CD8-positive, alpha-beta memory T cell (primary cell): ENCODE measurements at regions not wholly inside any gene's neighbourhood (a gene's known extent, or its start where the extent isn't known, plus 50 kb on each side); places are given as distances from the start of the nearest gene placed in this dataset.
A peak's percentile ranks its signal among the peaks of the same experiment; 100 is the strongest.

Experiments used
- CTCF ChIA-PET: fragments of 350-600 bp; sonication (Branson Sonifier 250); formaldehyde crosslinking; loops from one replicate; lab custom pipeline; 2021; ENCODE audit warnings: antibody characterized with exemption; lab: Charles Lee
- POLR2A ChIA-PET: fragments of 350-600 bp; sonication (Branson Sonifier 250); formaldehyde crosslinking; loops from one replicate; lab custom pipeline; 2021; ENCODE audit warnings: antibody characterized with exemption; lab: Charles Lee
- DNase-seq, 5 donors: peaks; one replicate each; pipeline versions ENCODE4 v3.0.0 to v3.0.0-alpha.2; 2020 to 2022; ENCODE audit warnings: mixed read lengths in 1 of 5
- H3K27ac ChIP-seq: one replicate; pipeline ENCODE4 v1.7.0; 2013; ENCODE audit warnings: low read depth, mild to moderate bottlenecking, low read length, moderate library complexity
- H3K27me3 ChIP-seq: 2 replicates; pipeline ENCODE4 v1.7.0; 2013; ENCODE audit warnings: low read length, mild to moderate bottlenecking; ENCODE audit not compliant: insufficient read depth, poor library complexity, severe bottlenecking
- H3K36me3 ChIP-seq: 2 replicates; pipeline ENCODE4 v1.7.0; 2013; ENCODE audit warnings: mild to moderate bottlenecking, low read length, moderate library complexity; ENCODE audit not compliant: insufficient read depth
- H3K4me1 ChIP-seq: 2 replicates; pipeline ENCODE4 v1.7.0; 2013; ENCODE audit warnings: mild to moderate bottlenecking, low read length, moderate library complexity; ENCODE audit not compliant: insufficient read depth
- H3K4me3 ChIP-seq: 2 replicates; pipeline ENCODE4 v1.7.0; 2013; ENCODE audit warnings: mild to moderate bottlenecking, low read length
- H3K9me3 ChIP-seq: 2 replicates; pipeline ENCODE4 v1.7.0; 2013; ENCODE audit warnings: mild to moderate bottlenecking, low read length
- H3K27ac Mint-ChIP-seq, 8 donors: one replicate each; pipeline ENCODE4 v1.8.0; 2020 to 2021; ENCODE audit warnings: mixed read lengths in 8 of 8, mild to moderate bottlenecking in 6 of 8, inconsistent platforms in 3 of 8, moderate library complexity in 3 of 8
- H3K27me3 Mint-ChIP-seq, 2 donors: one replicate each; pipeline ENCODE4 v1.8.0; 2020 to 2021; ENCODE audit warnings: mixed read lengths in 2 of 2, mild to moderate bottlenecking in 1 of 2, moderate library complexity in 1 of 2
- H3K36me3 Mint-ChIP-seq, 3 donors: one replicate each; pipeline ENCODE4 v1.8.0; 2020 to 2021; ENCODE audit warnings: mixed read lengths in 3 of 3, inconsistent platforms in 1 of 3, mild to moderate bottlenecking in 1 of 3
- H3K4me1 Mint-ChIP-seq, 3 donors: one replicate each; pipeline ENCODE4 v1.8.0; 2020 to 2021; ENCODE audit warnings: mixed read lengths in 3 of 3, inconsistent platforms in 1 of 3, mild to moderate bottlenecking in 1 of 3
- H3K4me3 Mint-ChIP-seq, 7 donors: one replicate each; pipeline ENCODE4 v1.8.0; 2020 to 2021; ENCODE audit warnings: mixed read lengths in 7 of 7, mild to moderate bottlenecking in 6 of 7, moderate library complexity in 4 of 7, inconsistent platforms in 2 of 7
- H3K9me3 Mint-ChIP-seq, 5 donors: one replicate each; pipeline ENCODE4 v1.8.0; 2020 to 2022; ENCODE audit warnings: mixed read lengths in 5 of 5, mild to moderate bottlenecking in 3 of 5, moderate library complexity in 2 of 5, inconsistent platforms in 1 of 5

- ChIA-PET POLR2A (no interaction called here), CTCF (no interaction called here)
- Mint-ChIP-seq H3K4me1 (no peaks in the 10 kb centered on the region), H3K36me3 (no peaks in the 10 kb centered on the region), H3K27ac (no peak overlapping the region), H3K4me3 (no peak overlapping the region), H3K9me3 (peaks cover 0 to 4% (median 0%) of the 10 kb centered on the region in 5 donors), H3K27me3 (peaks cover 2 to 6% of the 10 kb centered on the region in 2 donors)
- H3K27ac ChIP-seq, result no peak overlapping the region
- no peaks in the 10 kb centered on the region for H3K36me3 ChIP-seq
- DNase-seq, result no peak
- H3K9me3 ChIP-seq, result no peaks in the 10 kb centered on the region
- no peaks in the 10 kb centered on the region for H3K27me3 ChIP-seq
- H3K4me3 ChIP-seq, result no peak overlapping the region
- H3K4me1 ChIP-seq, result no peaks in the 10 kb centered on the region
These were observed 222.4 kb downstream of the CD83 start for GRCh38 chr6:14339711-14340584.

GRCh38 chr6:14344486-14344885 lies 226.9 kb downstream of the CD83 start:
- Histone ChIP-seq H3K4me1 (no peaks in the 10 kb centered on the region), H3K9me3 (no peaks in the 10 kb centered on the region), H3K4me3 (no peak overlapping the region), H3K27ac (no peak overlapping the region), H3K36me3 (no peaks in the 10 kb centered on the region), H3K27me3 (no peaks in the 10 kb centered on the region)
- ChIA-PET CTCF (no interaction called here), POLR2A (no interaction called here)
- Mint-ChIP-seq H3K27me3 (peaks cover 2 to 9% of the 10 kb centered on the region in 2 donors), H3K4me3 (no peak overlapping the region), H3K27ac (no peak overlapping the region), H3K9me3 (no peaks in the 10 kb centered on the region), H3K36me3 (no peaks in the 10 kb centered on the region), H3K4me1 (no peaks in the 10 kb centered on the region)
- DNase-seq, result no peak

GRCh38 chr6:14348389-14348788 lies 230.8 kb downstream of the CD83 start:
- Histone ChIP-seq H3K4me3 (no peak overlapping the region), H3K27ac (no peak overlapping the region), H3K9me3 (no peaks in the 10 kb centered on the region), H3K36me3 (no peaks in the 10 kb centered on the region), H3K27me3 (no peaks in the 10 kb centered on the region), H3K4me1 (no peaks in the 10 kb centered on the region)
- no peak overlapping the region for H3K4me3 Mint-ChIP-seq
- ChIA-PET POLR2A (no interaction called here), CTCF (no interaction called here)
- no peaks in the 10 kb centered on the region for H3K4me1 Mint-ChIP-seq
- DNase-seq, result no peak
- H3K36me3 Mint-ChIP-seq, result no peaks in the 10 kb centered on the region
- peaks cover 0 to 3% of the 10 kb centered on the region in 2 donors for H3K27me3 Mint-ChIP-seq
- no peak overlapping the region for H3K27ac Mint-ChIP-seq
- H3K9me3 Mint-ChIP-seq, result peaks cover 0 to 1% (median 0%) of the 10 kb centered on the region in 5 donors

GRCh38 chr6:14349507-14349906 lies 231.9 kb downstream of the CD83 start:
- no peaks in the 10 kb centered on the region for H3K36me3 ChIP-seq
- no peaks in the 10 kb centered on the region for H3K27me3 ChIP-seq
- Mint-ChIP-seq H3K4me3 (no peak overlapping the region), H3K9me3 (peaks cover 0 to 1% (median 0%) of the 10 kb centered on the region in 5 donors), H3K4me1 (no peaks in the 10 kb centered on the region), H3K36me3 (no peaks in the 10 kb centered on the region), H3K27me3 (peaks cover 0 to 3% of the 10 kb centered on the region in 2 donors), H3K27ac (peak overlapping the region in 1 of 8 donors; percentile 43)
- H3K27ac ChIP-seq, result no peak overlapping the region
- ChIA-PET CTCF (no interaction called here), POLR2A (no interaction called here)
- no peaks in the 10 kb centered on the region for H3K4me1 ChIP-seq
- H3K4me3 ChIP-seq, result no peak overlapping the region
- DNase-seq, result no peak
- no peaks in the 10 kb centered on the region for H3K9me3 ChIP-seq

GRCh38 chr6:14350210-14350609 lies 232.6 kb downstream of the CD83 start:
- CTCF ChIA-PET, result no interaction called here
- H3K27me3 ChIP-seq, result no peaks in the 10 kb centered on the region
- peak overlapping the region in 1 of 8 donors; percentile 56 for H3K27ac Mint-ChIP-seq
- no peaks in the 10 kb centered on the region for H3K9me3 ChIP-seq
- no peaks in the 10 kb centered on the region for H3K4me1 Mint-ChIP-seq
- no peaks in the 10 kb centered on the region for H3K36me3 Mint-ChIP-seq
- H3K4me1 ChIP-seq, result no peaks in the 10 kb centered on the region
- POLR2A ChIA-PET, result no interaction called here
- H3K27me3 Mint-ChIP-seq, result peaks cover 0 to 3% of the 10 kb centered on the region in 2 donors
- H3K27ac ChIP-seq, result no peak overlapping the region
- H3K4me3 ChIP-seq, result no peak overlapping the region
- H3K36me3 ChIP-seq, result no peaks in the 10 kb centered on the region
- no peak for DNase-seq
- H3K4me3 Mint-ChIP-seq, result no peak overlapping the region
- peaks cover 0 to 1% (median 0%) of the 10 kb centered on the region in 5 donors for H3K9me3 Mint-ChIP-seq

- Mint-ChIP-seq H3K9me3 (peaks cover 0 to 1% (median 0%) of the 10 kb centered on the region in 5 donors), H3K4me1 (no peaks in the 10 kb centered on the region), H3K27ac (no peak overlapping the region), H3K36me3 (no peaks in the 10 kb centered on the region), H3K4me3 (no peak overlapping the region), H3K27me3 (no peaks in the 10 kb centered on the region)
- H3K27ac ChIP-seq, result no peak overlapping the region
- no peak overlapping the region for H3K4me3 ChIP-seq
- no peaks in the 10 kb centered on the region for H3K4me1 ChIP-seq
- no peaks in the 10 kb centered on the region for H3K9me3 ChIP-seq
- ChIA-PET POLR2A (no interaction called here), CTCF (no interaction called here)
- DNase-seq, result no peak
- no peaks in the 10 kb centered on the region for H3K36me3 ChIP-seq
- H3K27me3 ChIP-seq, result no peaks in the 10 kb centered on the region
These were observed 235.7 kb downstream of the CD83 start for GRCh38 chr6:14353281-14353680.

- Mint-ChIP-seq H3K4me3 (no peak overlapping the region), H3K4me1 (no peaks in the 10 kb centered on the region), H3K9me3 (peaks cover 0 to 1% (median 0%) of the 10 kb centered on the region in 5 donors), H3K36me3 (no peaks in the 10 kb centered on the region), H3K27ac (no peak overlapping the region), H3K27me3 (no peaks in the 10 kb centered on the region)
- Histone ChIP-seq H3K27me3 (no peaks in the 10 kb centered on the region), H3K4me1 (no peaks in the 10 kb centered on the region), H3K9me3 (no peaks in the 10 kb centered on the region), H3K27ac (no peak overlapping the region), H3K36me3 (no peaks in the 10 kb centered on the region), H3K4me3 (no peak overlapping the region)
- ChIA-PET POLR2A (no interaction called here), CTCF (no interaction called here)
- DNase-seq, result no peak
These were observed 236.2 kb downstream of the CD83 start for GRCh38 chr6:14353798-14354197.

- no peak for DNase-seq
- ChIA-PET POLR2A (no interaction called here), CTCF (no interaction called here)
- no peaks in the 10 kb centered on the region for H3K4me1 ChIP-seq
- no peak overlapping the region for H3K27ac Mint-ChIP-seq
- H3K4me3 ChIP-seq, result no peak overlapping the region
- H3K27me3 ChIP-seq, result no peaks in the 10 kb centered on the region
- peaks cover 0 to 1% (median 0%) of the 10 kb centered on the region in 5 donors for H3K9me3 Mint-ChIP-seq
- H3K27ac ChIP-seq, result no peak overlapping the region
- H3K4me3 Mint-ChIP-seq, result no peak overlapping the region
- no peaks in the 10 kb centered on the region for H3K36me3 Mint-ChIP-seq
- H3K36me3 ChIP-seq, result no peaks in the 10 kb centered on the region
- H3K27me3 Mint-ChIP-seq, result peaks cover 0 to 6% of the 10 kb centered on the region in 2 donors
- H3K9me3 ChIP-seq, result no peaks in the 10 kb centered on the region
- no peaks in the 10 kb centered on the region for H3K4me1 Mint-ChIP-seq
These were observed 237.5 kb downstream of the CD83 start for GRCh38 chr6:14354919-14355572.
